Spleen (tissue), 7 donors: ENCODE measurements at regions not wholly inside any gene's neighbourhood (a gene's known extent, or its start where the extent isn't known, plus 50 kb on each side); places are given as distances from the start of the nearest gene placed in this dataset.

Experiments used
- POLR2A ChIP-seq, 3 donors: fragments of 450-650 bp; IDR thresholded peaks; one replicate each; pipeline ENCODE4 v1.5.1; 2017; ENCODE audit warnings: antibody characterized with exemption in 3 of 3, mild to moderate bottlenecking in 1 of 3
- TF ChIP-seq, protein P1 (sequence below), 11 experiments: fragments of 200-600 bp in 7 of 11; fragments of 450-650 bp in 4 of 11; sonication (generic) in 4 of 11; IDR thresholded peaks in 8 of 11; conservative IDR thresholded peaks in 3 of 11; 1 replicate in 7 of 11; 2 replicates in 4 of 11; pipeline versions ENCODE4 v1.4.0 to v1.8.0; 2016 to 2021; ENCODE audit warnings: antibody characterized with exemption in 11 of 11, inconsistent platforms in 4 of 11, mild to moderate bottlenecking in 1 of 11
- donor health status: DM: no; HTN: no; CAD: no; lungs with moderate emphysema.
- donor health status: DM: no; HTN: no; CAD: no.
- donor health status: DM: no; HTN: no; CAD: no.

DNA sequence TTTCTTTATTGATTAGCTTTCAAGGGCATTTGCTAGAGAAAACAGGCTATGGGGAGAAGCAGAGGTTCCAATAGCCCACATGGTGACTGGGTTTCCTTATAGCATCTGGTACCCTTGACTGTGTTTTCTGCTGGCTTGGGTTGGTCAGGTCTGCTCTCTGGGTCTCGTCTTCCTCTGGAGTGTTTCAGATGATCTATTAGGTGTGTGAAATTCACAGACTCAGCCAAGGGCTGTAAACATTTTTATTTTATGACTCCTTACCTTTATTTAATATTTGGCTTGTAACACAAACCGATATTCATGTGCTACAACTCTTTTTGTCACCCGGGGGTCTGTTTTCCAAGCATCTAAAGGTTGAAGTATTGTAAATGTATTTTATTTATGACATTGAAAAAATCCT, 338.9 kb downstream of the GADD45G start:
- no peak for TF ChIP-seq POLR2A (IDR thresholded peaks at IDR 0.05)
- TF ChIP-seq, protein P1, sequence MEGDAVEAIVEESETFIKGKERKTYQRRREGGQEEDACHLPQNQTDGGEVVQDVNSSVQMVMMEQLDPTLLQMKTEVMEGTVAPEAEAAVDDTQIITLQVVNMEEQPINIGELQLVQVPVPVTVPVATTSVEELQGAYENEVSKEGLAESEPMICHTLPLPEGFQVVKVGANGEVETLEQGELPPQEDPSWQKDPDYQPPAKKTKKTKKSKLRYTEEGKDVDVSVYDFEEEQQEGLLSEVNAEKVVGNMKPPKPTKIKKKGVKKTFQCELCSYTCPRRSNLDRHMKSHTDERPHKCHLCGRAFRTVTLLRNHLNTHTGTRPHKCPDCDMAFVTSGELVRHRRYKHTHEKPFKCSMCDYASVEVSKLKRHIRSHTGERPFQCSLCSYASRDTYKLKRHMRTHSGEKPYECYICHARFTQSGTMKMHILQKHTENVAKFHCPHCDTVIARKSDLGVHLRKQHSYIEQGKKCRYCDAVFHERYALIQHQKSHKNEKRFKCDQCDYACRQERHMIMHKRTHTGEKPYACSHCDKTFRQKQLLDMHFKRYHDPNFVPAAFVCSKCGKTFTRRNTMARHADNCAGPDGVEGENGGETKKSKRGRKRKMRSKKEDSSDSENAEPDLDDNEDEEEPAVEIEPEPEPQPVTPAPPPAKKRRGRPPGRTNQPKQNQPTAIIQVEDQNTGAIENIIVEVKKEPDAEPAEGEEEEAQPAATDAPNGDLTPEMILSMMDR (IDR thresholded peaks at IDR 0.05 in 8 of 11, conservative IDR thresholded peaks at IDR 0.05 in 3 of 11) = no peak
